Fibroblast of the aortic adventitia (primary cell): ENCODE measurements at regions not wholly inside any gene's neighbourhood (a gene's known extent, or its start where the extent isn't known, plus 50 kb on each side); places are given as distances from the start of the nearest gene placed in this dataset.
"Not testable (repeated sequence)": the region's sequence is repeated elsewhere in the genome, so short reads cannot be mapped to it uniquely, and the experiment has no call there.

Experiments
- DNase-seq: peaks from one replicate; pipeline ENCODE4 v3.0.0-alpha.2; 2010; ENCODE audit warnings: low read depth
- H3K4me3 ChIP-seq: 2 replicates; pipeline ENCODE4 v1.5.1; 2011; ENCODE audit warnings: low read depth, mild to moderate bottlenecking, control low read depth, low read length, moderate library complexity
- TF ChIP-seq, protein P1 (sequence below): IDR thresholded peaks from 2 replicates; pipeline ENCODE4 v1.5.1; 2011; ENCODE audit warnings: mild to moderate bottlenecking, low read length, control low read depth, inconsistent platforms; ENCODE audit not compliant: insufficient read depth

DNA sequence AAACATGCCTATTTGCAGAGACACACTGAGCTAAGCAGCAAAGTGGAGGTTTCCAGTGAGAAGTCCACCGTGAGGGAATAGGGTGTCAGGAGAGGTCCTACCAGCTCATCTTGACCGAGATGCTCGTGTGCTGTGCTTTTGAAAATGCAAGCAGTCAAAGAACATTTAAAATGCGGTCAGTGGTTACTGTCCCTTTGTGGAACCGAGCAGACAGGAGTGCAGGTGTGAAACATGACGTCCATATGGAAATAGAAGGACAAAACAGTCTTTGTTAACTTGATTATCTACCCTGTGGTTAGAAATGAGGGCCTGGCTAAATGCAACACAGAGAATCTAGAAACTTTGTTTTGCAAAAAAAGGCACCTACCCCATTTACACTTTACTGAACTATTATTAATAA lies 473.3 kb downstream of the SPATA31A6 start:
- H3K4me3 ChIP-seq, DNase-seq: not testable (repeated sequence)

DNA sequence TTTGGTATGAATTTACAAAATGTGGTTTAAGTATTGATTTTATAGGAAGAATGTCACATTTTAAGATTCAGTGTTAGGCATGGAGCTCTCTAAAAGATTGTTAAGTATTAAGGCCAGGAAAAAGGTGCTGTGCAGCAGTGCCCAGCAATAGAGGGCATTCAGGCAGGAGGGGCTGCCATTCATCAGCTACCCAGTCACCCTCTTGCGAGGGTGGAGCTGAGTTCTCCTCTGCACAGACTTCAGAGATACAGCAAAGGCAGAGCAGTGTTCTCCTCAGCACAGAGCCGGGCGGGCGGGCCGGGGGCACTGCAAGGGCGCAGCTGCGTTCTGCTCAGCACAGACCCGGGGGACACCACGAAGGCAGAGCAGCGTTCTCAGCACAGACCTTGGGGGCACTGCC lies 474.0 kb downstream of the SPATA31A6 start:
- not testable (repeated sequence) for DNase-seq, H3K4me3 ChIP-seq

DNA sequence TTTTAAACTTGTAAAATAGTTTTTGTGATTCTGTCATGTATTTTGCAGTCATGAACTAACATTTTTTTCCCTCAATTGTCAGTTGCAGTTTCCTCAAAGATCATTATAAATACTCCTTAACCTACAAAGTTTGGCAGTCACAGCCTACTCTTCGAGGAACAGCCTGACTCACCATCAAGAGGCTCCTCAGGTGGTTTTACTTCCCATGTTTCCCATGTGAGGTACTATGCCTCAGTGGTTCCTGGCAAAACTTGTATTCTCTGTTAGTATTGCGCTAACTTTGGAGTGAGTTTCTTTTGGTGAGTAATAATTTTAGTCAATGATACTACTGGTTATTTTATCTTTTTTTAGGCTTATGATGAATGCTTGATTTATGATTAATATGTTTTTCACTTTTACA lies 513.7 kb downstream of the SPATA31A6 start:
- DNase-seq, H3K4me3 ChIP-seq: not testable (repeated sequence)

DNA sequence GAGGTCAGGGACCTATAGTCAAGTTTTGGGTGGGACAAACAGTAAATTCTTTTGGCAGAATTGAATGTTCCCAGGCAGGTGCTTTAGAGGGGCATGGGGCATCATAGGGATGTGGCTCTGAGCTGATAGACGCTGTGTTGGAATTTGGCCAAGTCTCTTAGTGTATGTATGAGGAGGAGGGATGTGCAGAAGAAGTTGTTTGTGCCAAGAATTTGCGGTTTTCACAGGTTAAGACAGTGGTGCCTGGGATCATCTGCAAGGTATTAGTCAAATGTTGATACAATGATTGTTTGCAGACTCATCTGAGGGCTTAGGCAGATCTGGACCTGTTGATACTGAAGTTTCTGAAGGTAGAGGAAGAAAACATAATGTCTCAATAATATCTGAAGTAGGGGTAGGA lies 519.4 kb downstream of the SPATA31A6 start:
- not testable (repeated sequence) for H3K4me3 ChIP-seq, DNase-seq

DNA sequence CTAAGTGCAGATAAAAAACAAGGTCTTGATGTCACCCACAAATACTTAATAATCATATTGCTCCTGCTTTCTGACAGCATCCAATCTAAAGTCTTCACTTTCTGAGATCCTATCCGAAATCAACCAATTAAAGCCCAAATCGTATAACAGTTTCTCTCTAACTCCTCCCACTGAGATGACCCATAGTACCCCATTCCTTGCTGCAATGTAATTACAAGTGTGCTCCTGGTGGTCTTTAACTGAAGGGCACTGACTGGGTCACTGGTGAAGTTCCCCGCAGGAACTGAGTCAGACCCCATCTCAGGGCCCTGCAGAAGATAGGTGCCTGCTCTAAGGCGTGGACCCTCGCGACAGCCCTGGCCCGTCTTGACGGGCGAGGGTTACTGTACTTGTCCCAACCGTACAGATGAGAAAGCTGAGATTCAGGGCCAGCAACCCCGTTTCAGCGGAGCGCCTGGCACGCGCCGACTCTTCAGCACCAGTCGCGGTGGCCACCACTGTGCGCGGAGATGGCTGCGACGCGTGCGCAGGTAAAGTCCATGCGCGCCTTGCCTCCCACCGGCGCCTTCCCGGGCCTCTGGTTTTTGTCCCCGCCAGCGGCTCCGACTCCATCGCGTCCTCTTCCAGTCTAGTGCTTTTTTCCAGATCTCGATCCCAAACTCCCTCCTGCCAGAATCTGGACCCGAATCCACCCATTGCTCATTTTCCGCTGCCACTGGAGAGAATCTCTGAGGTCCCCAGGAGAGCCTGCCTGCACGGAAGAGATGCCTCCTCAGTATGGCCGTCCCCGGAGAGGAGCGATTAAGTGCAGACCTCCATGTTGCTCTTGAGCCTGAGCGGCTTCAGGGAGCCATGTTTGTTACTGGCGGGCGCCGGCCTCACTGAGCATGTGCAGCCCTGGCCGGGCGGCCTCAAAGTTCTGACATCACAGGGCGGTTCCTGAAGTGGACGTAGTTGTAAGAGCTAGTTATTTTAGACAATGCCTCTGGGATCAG lies 541.7 kb downstream of the SPATA31A6 start:
- peak overlapping the region; percentile 35 for H3K4me3 ChIP-seq
- not testable (repeated sequence) for DNase-seq

DNA sequence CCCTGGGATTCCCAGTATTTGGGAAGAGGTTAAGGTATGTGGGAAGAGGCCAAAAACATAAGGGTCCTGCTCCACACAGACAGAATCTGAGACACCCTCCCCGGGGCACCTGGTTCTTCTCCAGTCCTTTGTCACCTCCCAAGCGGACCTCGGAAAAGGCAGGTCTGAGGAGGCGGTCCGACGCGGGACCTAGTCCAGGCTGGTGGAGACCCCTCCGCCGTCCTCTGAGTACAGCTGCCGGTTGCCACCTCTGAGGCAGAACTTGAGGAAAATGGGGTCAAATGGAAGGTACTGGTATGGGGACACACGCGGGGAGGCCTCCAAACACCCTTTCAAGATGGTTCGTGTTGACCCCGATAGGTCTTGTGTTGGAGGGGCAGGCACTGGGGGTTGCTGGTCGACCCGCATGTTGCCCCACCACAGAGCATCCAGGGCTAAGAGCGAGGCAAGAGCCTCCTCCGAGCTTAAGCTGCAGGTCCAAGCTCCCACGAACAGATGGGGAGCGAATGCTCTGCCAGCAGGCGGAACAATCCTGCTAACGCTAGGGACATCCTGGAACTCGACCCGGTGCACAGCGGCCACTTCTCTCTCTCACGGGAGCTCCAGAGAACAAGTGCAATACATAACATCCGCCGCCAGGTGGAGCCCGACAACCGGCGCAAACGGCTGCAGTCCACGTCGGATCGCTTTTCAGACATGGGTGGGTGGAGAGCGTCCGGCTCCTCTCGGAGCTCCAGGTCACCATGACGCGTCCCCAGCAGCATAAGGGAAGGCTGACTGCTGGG lies 559.8 kb downstream of the SPATA31A6 start:
- peak; percentile 77 for DNase-seq
- peak overlapping the region; percentile 44 for H3K4me3 ChIP-seq
- TF ChIP-seq, protein P1, sequence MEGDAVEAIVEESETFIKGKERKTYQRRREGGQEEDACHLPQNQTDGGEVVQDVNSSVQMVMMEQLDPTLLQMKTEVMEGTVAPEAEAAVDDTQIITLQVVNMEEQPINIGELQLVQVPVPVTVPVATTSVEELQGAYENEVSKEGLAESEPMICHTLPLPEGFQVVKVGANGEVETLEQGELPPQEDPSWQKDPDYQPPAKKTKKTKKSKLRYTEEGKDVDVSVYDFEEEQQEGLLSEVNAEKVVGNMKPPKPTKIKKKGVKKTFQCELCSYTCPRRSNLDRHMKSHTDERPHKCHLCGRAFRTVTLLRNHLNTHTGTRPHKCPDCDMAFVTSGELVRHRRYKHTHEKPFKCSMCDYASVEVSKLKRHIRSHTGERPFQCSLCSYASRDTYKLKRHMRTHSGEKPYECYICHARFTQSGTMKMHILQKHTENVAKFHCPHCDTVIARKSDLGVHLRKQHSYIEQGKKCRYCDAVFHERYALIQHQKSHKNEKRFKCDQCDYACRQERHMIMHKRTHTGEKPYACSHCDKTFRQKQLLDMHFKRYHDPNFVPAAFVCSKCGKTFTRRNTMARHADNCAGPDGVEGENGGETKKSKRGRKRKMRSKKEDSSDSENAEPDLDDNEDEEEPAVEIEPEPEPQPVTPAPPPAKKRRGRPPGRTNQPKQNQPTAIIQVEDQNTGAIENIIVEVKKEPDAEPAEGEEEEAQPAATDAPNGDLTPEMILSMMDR: peak; percentile 89

DNA sequence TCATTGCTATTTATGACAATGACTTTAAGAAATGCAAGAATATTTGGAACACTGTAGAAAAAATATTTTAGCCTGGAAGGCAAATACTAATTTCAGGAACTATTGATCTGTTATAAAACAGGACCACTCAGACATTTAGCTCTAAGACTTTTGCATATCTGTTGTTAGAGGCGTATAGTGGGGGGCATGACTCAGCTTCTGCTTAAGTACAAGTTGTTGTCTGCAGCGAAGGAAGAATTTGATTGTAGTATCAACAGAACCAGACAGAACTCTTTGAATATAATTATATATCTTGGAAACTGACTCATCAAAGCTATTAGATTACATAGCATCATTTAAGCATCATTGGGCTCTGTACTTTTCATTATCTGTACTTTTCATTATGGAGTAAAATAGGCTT lies 573.8 kb downstream of the SPATA31A6 start:
- DNase-seq, H3K4me3 ChIP-seq: not testable (repeated sequence)

DNA sequence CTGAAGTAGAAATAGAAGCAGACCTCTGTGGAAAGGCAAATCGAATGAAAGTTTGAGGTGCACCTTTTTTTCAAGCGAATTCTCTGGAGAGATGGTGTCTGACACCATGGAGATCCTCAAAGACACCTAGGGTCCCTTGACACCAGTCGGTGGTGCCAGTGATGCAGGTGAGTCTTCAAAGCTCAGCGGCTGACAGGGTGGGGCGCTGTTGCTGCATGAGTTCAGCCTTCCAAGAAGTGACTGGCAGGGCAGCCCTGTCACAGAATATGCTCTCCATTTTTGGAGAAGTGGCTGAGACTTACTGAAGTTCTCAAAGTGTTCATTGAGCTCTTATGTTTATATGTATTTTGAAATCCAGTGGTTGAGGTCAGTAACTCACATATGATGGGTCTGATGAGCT lies 575.9 kb downstream of the SPATA31A6 start:
- H3K4me3 ChIP-seq, DNase-seq: not testable (repeated sequence)

DNA sequence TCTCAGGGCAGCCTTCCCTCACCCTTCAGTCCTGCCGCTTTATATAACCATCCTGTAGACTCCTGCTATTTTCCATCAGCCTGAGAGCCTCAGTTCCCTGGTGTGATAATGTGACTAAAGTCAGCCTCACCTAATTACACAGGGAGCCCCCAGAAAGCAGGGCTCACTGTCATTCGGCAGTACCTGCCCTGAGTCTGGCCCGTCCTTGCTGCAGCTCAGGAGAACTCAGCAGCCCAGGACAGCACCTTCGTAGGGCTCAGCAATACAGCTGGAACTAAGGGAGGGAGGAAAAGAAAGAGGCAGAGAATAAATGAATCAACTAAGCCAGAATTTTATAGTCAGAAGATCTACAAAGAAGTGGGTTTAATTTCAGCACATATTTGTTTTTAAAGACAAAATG lies 598.7 kb downstream of the SPATA31A6 start:
- DNase-seq, H3K4me3 ChIP-seq: not testable (repeated sequence)

DNA sequence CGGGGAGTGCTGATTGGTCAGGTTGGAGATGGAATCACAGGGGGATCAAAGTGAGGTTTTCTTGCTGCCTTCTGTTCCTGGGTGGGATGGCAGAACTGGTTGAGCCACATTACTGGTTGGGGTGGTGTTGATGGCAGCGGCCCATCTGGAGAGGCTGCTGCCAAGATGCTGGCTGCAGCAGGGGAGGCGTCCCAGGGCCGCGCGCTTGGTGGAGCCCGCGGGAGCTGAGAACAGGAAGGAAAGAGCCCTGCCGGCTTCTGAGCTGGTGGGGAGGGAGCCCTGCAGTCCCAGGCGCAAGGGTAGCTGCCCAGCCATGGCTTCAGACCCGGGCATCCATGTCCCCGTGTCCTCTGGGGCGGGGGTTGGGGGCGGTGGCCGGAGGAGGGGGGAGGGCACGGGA lies 609.3 kb downstream of the SPATA31A6 start:
- not testable (repeated sequence) for H3K4me3 ChIP-seq, DNase-seq

DNA sequence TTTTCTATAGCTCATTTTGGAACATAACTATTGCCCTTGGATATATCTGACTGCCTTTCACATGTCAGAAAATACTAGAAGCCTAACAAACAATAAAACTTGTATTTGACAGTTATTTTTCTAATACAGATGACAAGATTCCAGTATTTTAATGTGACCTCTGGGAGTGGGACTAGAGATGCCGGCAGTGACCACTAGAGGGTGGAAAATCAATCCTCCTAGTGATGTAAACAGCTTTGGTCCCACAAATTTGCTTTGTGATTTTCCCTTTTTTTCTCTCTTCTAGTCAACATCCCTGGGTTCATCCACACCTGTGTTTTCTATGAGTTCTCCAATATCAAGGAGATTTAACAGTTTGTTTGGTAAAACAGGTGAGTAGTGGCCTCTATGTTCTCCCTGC lies 615.1 kb downstream of the SPATA31A6 start:
- TF ChIP-seq, protein P1: peak; percentile 19
- DNase-seq, H3K4me3 ChIP-seq: not testable (repeated sequence)

DNA sequence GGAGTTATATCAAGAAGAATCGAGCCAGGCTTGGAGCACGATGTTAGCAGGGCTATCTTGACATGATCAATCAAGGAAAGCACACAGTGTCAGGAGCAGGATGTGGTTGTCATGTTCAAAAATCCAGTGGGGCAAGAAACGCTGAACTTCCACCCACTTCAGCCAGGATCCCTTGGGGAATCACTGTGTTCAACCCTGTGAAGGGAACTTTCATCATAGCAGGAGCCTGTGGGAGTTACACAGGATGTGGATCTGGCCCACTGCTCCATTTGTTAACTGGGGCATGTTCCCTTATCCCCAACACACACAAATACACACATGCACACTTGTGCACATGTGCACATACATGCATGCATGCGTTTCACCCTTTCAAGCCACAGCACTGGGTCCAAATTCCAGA lies 619.3 kb downstream of the SPATA31A6 start:
- H3K4me3 ChIP-seq, DNase-seq: not testable (repeated sequence)

DNA sequence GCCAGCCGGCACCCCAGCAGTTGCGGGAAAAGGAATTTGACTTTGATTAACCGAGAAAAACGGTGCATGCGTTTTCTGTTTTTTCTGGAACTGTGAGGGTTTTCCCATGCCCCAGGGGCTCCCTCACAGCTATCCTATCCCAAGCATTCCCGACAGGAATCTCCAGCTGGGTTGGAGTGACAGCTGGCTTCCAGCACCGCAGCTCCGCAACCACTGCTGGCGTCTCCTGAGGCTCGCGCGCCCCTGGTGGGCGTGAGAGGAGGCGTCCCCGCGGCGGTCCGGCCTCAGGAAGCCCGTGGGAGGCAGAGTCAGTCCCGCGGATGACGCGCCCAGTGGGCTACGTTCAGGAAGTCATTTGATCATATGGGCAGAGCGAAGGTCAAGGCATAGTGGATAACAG lies 623.2 kb downstream of the SPATA31A6 start:
- not testable (repeated sequence) for DNase-seq

DNA sequence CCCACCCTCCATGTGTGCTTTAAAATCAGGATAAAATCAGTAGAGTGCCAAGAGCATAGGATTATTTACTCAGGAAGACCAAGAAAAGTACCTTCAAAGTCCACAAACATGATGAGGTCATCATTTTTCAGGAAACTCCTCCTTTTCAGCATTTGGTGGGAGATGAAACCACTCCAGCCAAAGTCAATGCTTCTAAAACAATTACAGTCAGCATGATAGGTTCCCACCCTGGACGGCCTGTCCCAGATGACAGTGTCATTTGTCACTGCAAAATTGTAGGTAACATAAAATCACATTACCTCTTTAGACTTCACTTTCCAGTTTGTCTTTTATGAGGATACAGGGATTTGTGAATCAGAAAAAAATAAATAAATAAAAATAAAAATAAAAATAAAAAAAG lies 638.0 kb downstream of the SPATA31A6 start:
- not testable (repeated sequence) for DNase-seq, H3K4me3 ChIP-seq

More for the DNA sequence above, 623.2 kb downstream of the SPATA31A6 start:
- not testable (repeated sequence) for H3K4me3 ChIP-seq

DNA sequence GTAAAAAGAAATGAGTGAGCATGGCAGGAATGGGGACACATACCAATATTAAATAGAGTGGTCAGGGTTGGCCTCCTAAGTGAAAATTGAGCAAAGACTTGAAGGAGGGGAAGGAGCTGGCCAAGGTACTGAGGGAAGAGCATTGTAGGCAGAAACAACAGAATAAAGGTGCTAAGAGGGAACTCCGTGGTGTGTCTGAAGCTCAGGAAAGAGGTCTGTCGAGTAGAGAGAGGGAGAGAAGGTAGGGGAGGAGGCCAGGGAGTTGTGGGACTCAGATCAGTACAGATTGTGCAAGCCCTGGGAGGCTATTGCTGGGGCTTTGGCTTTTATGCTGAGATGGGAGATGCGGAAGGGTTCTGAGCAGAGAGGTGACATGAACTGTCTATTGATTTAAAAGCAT lies 664.7 kb downstream of the SPATA31A6 start:
- DNase-seq: not testable (repeated sequence)

DNA sequence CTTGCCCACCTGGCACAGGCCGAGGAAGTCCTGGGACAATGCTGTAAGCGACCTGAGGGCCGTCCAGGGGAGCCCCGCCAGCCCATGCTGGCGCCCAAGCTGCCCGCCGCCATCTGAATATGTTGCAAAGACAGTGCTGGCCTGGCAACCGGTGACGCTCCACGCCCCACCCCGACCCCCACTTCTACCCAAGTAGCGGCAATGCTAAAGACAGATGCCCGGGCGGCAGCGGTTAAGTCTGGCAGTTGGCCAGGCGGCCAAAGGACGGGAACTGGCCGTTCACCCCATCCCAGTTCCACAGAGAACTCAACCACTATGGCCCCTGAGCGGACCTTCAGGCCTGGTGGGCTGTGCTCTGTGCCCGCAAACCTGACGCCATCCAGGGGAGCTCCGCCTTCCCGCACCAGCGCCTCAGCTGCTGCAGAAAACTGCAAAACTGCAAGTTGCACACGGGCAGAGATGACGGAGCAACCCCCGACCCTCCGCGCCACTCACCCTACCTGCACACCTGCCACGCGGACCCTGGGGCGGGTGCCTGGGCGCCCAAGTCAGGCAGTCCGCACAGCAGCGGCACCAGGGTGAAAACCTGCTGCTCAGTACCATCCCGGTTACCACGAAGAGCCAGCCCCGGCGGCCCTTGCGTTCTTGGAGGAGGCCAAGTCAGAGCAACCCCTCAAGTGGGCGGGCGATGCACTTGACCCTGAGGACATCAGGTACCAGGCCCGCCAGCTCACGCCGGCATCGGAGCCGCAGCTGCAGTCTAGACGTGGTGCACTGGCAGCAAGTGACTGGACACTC lies 667.6 kb downstream of the SPATA31A6 start:
- not testable (repeated sequence) for DNase-seq

More for the DNA sequence above, 664.7 kb downstream of the SPATA31A6 start:
- not testable (repeated sequence) for H3K4me3 ChIP-seq

More for the DNA sequence above, 667.6 kb downstream of the SPATA31A6 start:
- H3K4me3 ChIP-seq: not testable (repeated sequence)
